C4-2B (cell line): ENCODE measurements at regions not wholly inside any gene's neighbourhood (a gene's known extent, or its start where the extent isn't known, plus 50 kb on each side); places are given as distances from the start of the nearest gene placed in this dataset.

Source experiments
- H3K27ac ChIP-seq: fragments of 450-650 bp; 2 replicates; pipeline ENCODE4 v1.5.1; 2017
- CTCF ChIP-seq: fragments of 450-650 bp; conservative IDR thresholded peaks from 2 replicates; pipeline ENCODE4 v1.5.1; 2017; ENCODE audit warnings: mild to moderate bottlenecking
- ZFX ChIP-seq: fragments of 450-650 bp; IDR thresholded peaks from 2 replicates; pipeline ENCODE4 v1.6.1; 2017

- no peak overlapping the region for H3K27ac ChIP-seq
- TF ChIP-seq CTCF = no peak
- TF ChIP-seq ZFX = no peak
These were observed 210.2 kb upstream of the PUM3 start for GRCh38 chr9:3054017-3054586.

- TF ChIP-seq ZFX (no peak), CTCF (no peak)
- H3K27ac ChIP-seq = no peak overlapping the region
These were observed 205.7 kb upstream of the PUM3 start for GRCh38 chr9:3049636-3050035.

- no peak overlapping the region for H3K27ac ChIP-seq
- TF ChIP-seq ZFX (no peak), CTCF (no peak)
These were observed 204.0 kb upstream of the PUM3 start for GRCh38 chr9:3047912-3048311.

GRCh38 chr9:3045153-3045552, 201.3 kb upstream of the PUM3 start:
- TF ChIP-seq ZFX (no peak), CTCF (no peak)
- H3K27ac ChIP-seq = no peak overlapping the region

- H3K27ac ChIP-seq = no peak overlapping the region
- no peak for TF ChIP-seq CTCF
These were observed 199.5 kb upstream of the PUM3 start for GRCh38 chr9:3043369-3043768.

GRCh38 chr9:3040761-3041160, 196.9 kb upstream of the PUM3 start:
- TF ChIP-seq ZFX (no peak), CTCF (no peak)
- H3K27ac ChIP-seq = no peak overlapping the region

- H3K27ac ChIP-seq = no peak overlapping the region
- no peak for TF ChIP-seq ZFX
- TF ChIP-seq CTCF = no peak
These were observed 192.4 kb upstream of the PUM3 start for GRCh38 chr9:3036333-3036700.
